CD14-positive monocyte (primary cell): ENCODE measurements at regions not wholly inside any gene's neighbourhood (a gene's known extent, or its start where the extent isn't known, plus 50 kb on each side); places are given as distances from the start of the nearest gene placed in this dataset.

ENCODE experiments used
- DNase-seq, 3 donors: peaks; one replicate each; pipeline ENCODE4 v3.0.0-alpha.2; 2011 to 2022
- H2AFZ ChIP-seq: 2 replicates; pipeline ENCODE4 v1.6.0; 2012; ENCODE audit warnings: mild to moderate bottlenecking, low read depth, low read length, inconsistent platforms; ENCODE audit not compliant: insufficient read depth, poor library complexity, severe bottlenecking
- H3K27ac ChIP-seq, 2 donors: 1 replicate in 1 of 2; 2 replicates in 1 of 2; pipeline ENCODE4 v1.5.1; 2012 to 2013; ENCODE audit warnings: low read length in 2 of 2, control low read depth in 1 of 2, inconsistent platforms in 1 of 2, low read depth in 1 of 2, mild to moderate bottlenecking in 1 of 2
- H3K27me3 ChIP-seq, 2 donors: one replicate each; pipeline versions ENCODE4 v1.6.0 to v1.6.1; 2011 to 2013; ENCODE audit warnings: low read length in 2 of 2; ENCODE audit not compliant: control insufficient read depth in 2 of 2, insufficient read depth in 2 of 2
- H3K36me3 ChIP-seq, 2 donors: replicated peaks in 1 of 2; 1 replicate in 1 of 2; 2 replicates in 1 of 2; pipeline versions ENCODE4 v1.5.1 to v1.6.1; 2012 to 2013; ENCODE audit warnings: low read length in 2 of 2, control low read depth in 1 of 2, inconsistent platforms in 1 of 2, mild to moderate bottlenecking in 1 of 2; ENCODE audit not compliant: insufficient read depth in 2 of 2, control insufficient read depth in 1 of 2
- H3K4me1 ChIP-seq, 2 donors: 1 replicate in 1 of 2; 2 replicates in 1 of 2; pipeline versions ENCODE4 v1.5.1 to v1.6.1; 2012 to 2013; ENCODE audit warnings: low read length in 2 of 2, control low read depth in 1 of 2, inconsistent platforms in 1 of 2, mild to moderate bottlenecking in 1 of 2, moderate library complexity in 1 of 2; ENCODE audit not compliant: insufficient read depth in 2 of 2, control insufficient read depth in 1 of 2
- H3K4me2 ChIP-seq: replicated peaks from 2 replicates; pipeline ENCODE3; 2012; ENCODE audit warnings: low read length, moderate library complexity, mild to moderate bottlenecking; ENCODE audit not compliant: poor library complexity, severe bottlenecking; ENCODE audit errors: extremely low read depth
- H3K4me3 ChIP-seq, 3 experiments: fragments of 200-600 bp in 1 of 3; sonication (generic) in 1 of 3; replicated peaks in 1 of 3; 1 replicate in 2 of 3; 2 replicates in 1 of 3; pipeline ENCODE4 v1.5.1; 2011 to 2013; ENCODE audit warnings: low read length in 3 of 3, mild to moderate bottlenecking in 3 of 3, control low read depth in 2 of 3, low read depth in 2 of 3, inconsistent platforms in 1 of 3, moderate library complexity in 1 of 3
- H3K79me2 ChIP-seq: 2 replicates; pipeline ENCODE4 v1.6.0; 2012; ENCODE audit warnings: mild to moderate bottlenecking, control low read depth, inconsistent platforms, low read length, moderate library complexity; ENCODE audit not compliant: insufficient read depth
- H3K9ac ChIP-seq: 2 replicates; pipeline ENCODE4 v1.6.0; 2017; ENCODE audit warnings: low read length, mild to moderate bottlenecking; ENCODE audit not compliant: insufficient read depth, poor library complexity, severe bottlenecking
- H3K9me3 ChIP-seq, 2 donors: replicated peaks in 1 of 2; 1 replicate in 1 of 2; 2 replicates in 1 of 2; pipeline versions ENCODE4 v1.5.1 to v1.6.1; 2012 to 2013; ENCODE audit warnings: low read length in 2 of 2, control low read depth in 1 of 2; ENCODE audit not compliant: control insufficient read depth in 1 of 2, insufficient read depth in 1 of 2
- H4K20me1 ChIP-seq: 2 replicates; pipeline ENCODE4 v1.6.0; 2012; ENCODE audit warnings: mild to moderate bottlenecking, low read length, control low read depth, moderate library complexity; ENCODE audit not compliant: insufficient read depth
- H3K27ac Mint-ChIP-seq, 7 donors: one replicate each; pipeline ENCODE4 v1.8.0; 2020; ENCODE audit warnings: mild to moderate bottlenecking in 7 of 7, mixed read lengths in 7 of 7, moderate library complexity in 6 of 7, inconsistent platforms in 2 of 7
- H3K27me3 Mint-ChIP-seq, 3 donors: one replicate each; pipeline ENCODE4 v1.8.0; 2021 to 2022; ENCODE audit warnings: low read depth in 3 of 3, mild to moderate bottlenecking in 3 of 3, mixed read lengths in 3 of 3, moderate library complexity in 3 of 3, inconsistent platforms in 1 of 3
- H3K36me3 Mint-ChIP-seq, 2 donors: one replicate each; pipeline ENCODE4 v1.8.0; 2020; ENCODE audit warnings: mixed read lengths in 2 of 2, inconsistent platforms in 1 of 2, mild to moderate bottlenecking in 1 of 2
- H3K4me1 Mint-ChIP-seq: one replicate; pipeline ENCODE4 v1.8.0; 2020; ENCODE audit warnings: mild to moderate bottlenecking, mixed read lengths
- H3K4me3 Mint-ChIP-seq, 2 donors: one replicate each; pipeline ENCODE4 v1.8.0; 2020; ENCODE audit warnings: mild to moderate bottlenecking in 2 of 2, mixed read lengths in 2 of 2, moderate library complexity in 1 of 2
- H3K9me3 Mint-ChIP-seq, 7 donors: one replicate each; pipeline ENCODE4 v1.8.0; 2020 to 2022; ENCODE audit warnings: mixed read lengths in 7 of 7, mild to moderate bottlenecking in 6 of 7, moderate library complexity in 6 of 7, inconsistent platforms in 2 of 7
- WGBS: methylation state at CpG from one replicate; pipeline ENCODE4 v1.1.5; 2013; ENCODE audit warnings: missing lambda C conversion rate; ENCODE audit not compliant: insufficient coverage; 5-methylcytosine and 5-hydroxymethylcytosine counted together
- intact Hi-C, 2 donors: fragments of 100-400 bp; cut with micrococcal nuclease; formaldehyde crosslinking; loops; one replicate each; pipeline versions ENCODE4 v1.15.0 to v1.15.1; 2023
- TF ChIP-seq, protein P1 (sequence below): fragments of 200-600 bp; IDR thresholded peaks from one replicate; pipeline ENCODE4 v1.8.0; 2022; ENCODE audit warnings: antibody characterized with exemption, mild to moderate bottlenecking

- H3K27ac ChIP-seq = no peak overlapping the region
- H3K79me2 ChIP-seq = no peaks in the 10 kb centered on the region
- H3K27me3 Mint-ChIP-seq = peaks cover 0 to 3% (median 0%) of the 10 kb centered on the region in 3 donors
- TF ChIP-seq, protein P1, sequence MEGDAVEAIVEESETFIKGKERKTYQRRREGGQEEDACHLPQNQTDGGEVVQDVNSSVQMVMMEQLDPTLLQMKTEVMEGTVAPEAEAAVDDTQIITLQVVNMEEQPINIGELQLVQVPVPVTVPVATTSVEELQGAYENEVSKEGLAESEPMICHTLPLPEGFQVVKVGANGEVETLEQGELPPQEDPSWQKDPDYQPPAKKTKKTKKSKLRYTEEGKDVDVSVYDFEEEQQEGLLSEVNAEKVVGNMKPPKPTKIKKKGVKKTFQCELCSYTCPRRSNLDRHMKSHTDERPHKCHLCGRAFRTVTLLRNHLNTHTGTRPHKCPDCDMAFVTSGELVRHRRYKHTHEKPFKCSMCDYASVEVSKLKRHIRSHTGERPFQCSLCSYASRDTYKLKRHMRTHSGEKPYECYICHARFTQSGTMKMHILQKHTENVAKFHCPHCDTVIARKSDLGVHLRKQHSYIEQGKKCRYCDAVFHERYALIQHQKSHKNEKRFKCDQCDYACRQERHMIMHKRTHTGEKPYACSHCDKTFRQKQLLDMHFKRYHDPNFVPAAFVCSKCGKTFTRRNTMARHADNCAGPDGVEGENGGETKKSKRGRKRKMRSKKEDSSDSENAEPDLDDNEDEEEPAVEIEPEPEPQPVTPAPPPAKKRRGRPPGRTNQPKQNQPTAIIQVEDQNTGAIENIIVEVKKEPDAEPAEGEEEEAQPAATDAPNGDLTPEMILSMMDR = no peak
- peaks cover 25% of the 10 kb centered on the region for H3K4me1 Mint-ChIP-seq
- no CpG with 5 or more reads among the region's 2 CpGs for WGBS
- H3K9ac ChIP-seq = no peak overlapping the region
- peaks cover 0 to 1% of the 10 kb centered on the region in 2 donors for H3K36me3 Mint-ChIP-seq
- H2AFZ ChIP-seq = no peak overlapping the region
- no peak overlapping the region for H3K27ac Mint-ChIP-seq
- H3K4me2 ChIP-seq = no peak overlapping the region
- H3K36me3 ChIP-seq = no peaks in the 10 kb centered on the region
- no peak for DNase-seq
- H3K4me1 ChIP-seq = peaks cover 0 to 7% of the 10 kb centered on the region in 2 donors
- H4K20me1 ChIP-seq = no peaks in the 10 kb centered on the region
- H3K4me3 ChIP-seq = no peak overlapping the region
- intact Hi-C loops = no loop called here
- no peaks in the 10 kb centered on the region for H3K9me3 ChIP-seq
- no peak overlapping the region for H3K4me3 Mint-ChIP-seq
- no peaks in the 10 kb centered on the region for H3K27me3 ChIP-seq
- peaks cover 0 to 8% (median 2%) of the 10 kb centered on the region in 7 donors for H3K9me3 Mint-ChIP-seq
Observed at GRCh38 chr6:139525415-139525814, 151.0 kb upstream of the CITED2 start.

- Histone ChIP-seq H4K20me1 (no peaks in the 10 kb centered on the region), H3K9me3 (no peaks in the 10 kb centered on the region), H3K27ac (no peak overlapping the region), H2AFZ (no peak overlapping the region), H3K4me3 (no peak overlapping the region), H3K79me2 (no peaks in the 10 kb centered on the region), H3K27me3 (no peaks in the 10 kb centered on the region), H3K9ac (no peak overlapping the region), H3K4me1 (peaks cover 9 to 10% of the 10 kb centered on the region in 2 donors), H3K4me2 (no peak overlapping the region), H3K36me3 (no peaks in the 10 kb centered on the region)
- whole genome bisulfite sequencing = no CpG with 5 or more reads among the region's 2 CpGs
- Mint-ChIP-seq H3K27ac (no peak overlapping the region), H3K4me1 (peaks cover 32% of the 10 kb centered on the region), H3K36me3 (peaks cover 0 to 1% of the 10 kb centered on the region in 2 donors), H3K9me3 (peaks cover 0 to 4% (median 2%) of the 10 kb centered on the region in 7 donors), H3K27me3 (peaks cover 0 to 3% (median 0%) of the 10 kb centered on the region in 3 donors), H3K4me3 (no peak overlapping the region)
- no peak for DNase-seq
- intact Hi-C loops = no loop called here
- TF ChIP-seq, protein P1 = no peak
Observed at GRCh38 chr6:139523986-139524385, 149.5 kb upstream of the CITED2 start.
